ENCODE measurements at regions not wholly inside any gene's neighbourhood (a gene's known extent, or its start where the extent isn't known, plus 50 kb on each side); places are given as distances from the start of the nearest gene placed in this dataset.

GRCh38 chr15:81080996-81081395 lies 53.1 kb upstream of the CFAP161 start:
- TF ChIP-seq CTCF (conservative IDR thresholded peaks at IDR 0.05; ENCODE audit: low read depth, low read length), result no peak
- TF ChIP-seq EZH2 (IDR thresholded peaks at IDR 0.05; ENCODE audit: borderline replicate concordance, low read depth, low read length, poor library complexity, severe bottlenecking), result no peak
